Suprapubic skin (tissue), 4 donors: ENCODE measurements at regions not wholly inside any gene's neighbourhood (a gene's known extent, or its start where the extent isn't known, plus 50 kb on each side); places are given as distances from the start of the nearest gene placed in this dataset.

ENCODE experiments used
- POLR2A ChIP-seq, 2 donors: fragments of 450-650 bp; IDR thresholded peaks; one replicate each; pipeline ENCODE4 v1.6.1; 2017; ENCODE audit warnings: antibody characterized with exemption in 2 of 2, mild to moderate bottlenecking in 2 of 2, moderate library complexity in 2 of 2
- POLR2AphosphoS5 ChIP-seq, 3 donors: sonication (generic); formaldehyde crosslinking; IDR thresholded peaks; one replicate each; pipeline ENCODE4 v1.6.1; 2017; ENCODE audit warnings: antibody characterized with exemption in 3 of 3
- TF ChIP-seq, protein P1 (sequence below), 2 donors: fragments of 200-600 bp in 1 of 2; fragments of 450-650 bp in 1 of 2; sonication (generic) in 1 of 2; IDR thresholded peaks; one replicate each; pipeline ENCODE4 v1.5.1; 2016 to 2019; ENCODE audit warnings: antibody characterized with exemption in 2 of 2, mild to moderate bottlenecking in 1 of 2, moderate library complexity in 1 of 2

DNA sequence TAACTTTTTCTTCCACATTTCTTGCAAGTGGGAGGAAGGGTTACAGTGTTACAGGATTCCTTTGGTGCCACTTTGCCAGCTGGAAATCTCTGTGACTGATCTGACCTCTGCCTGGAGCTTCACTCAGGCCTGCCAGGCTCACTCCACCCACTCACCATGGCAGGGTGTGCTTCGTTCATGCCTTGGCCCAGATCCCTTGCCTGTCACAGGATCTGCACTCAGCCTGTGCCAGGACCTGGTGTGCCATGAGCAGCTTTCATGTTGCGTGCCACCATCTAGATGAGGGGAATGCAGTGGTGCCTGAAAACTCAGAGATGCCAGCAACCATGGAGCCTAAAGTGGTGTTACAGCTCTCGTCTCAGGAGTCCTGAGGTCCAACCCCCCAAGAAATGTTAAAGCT lies 2596.4 kb downstream of the PCDH7 start:
- no peak for TF ChIP-seq POLR2A (IDR thresholded peaks at IDR 0.05)
- TF ChIP-seq, protein P1, sequence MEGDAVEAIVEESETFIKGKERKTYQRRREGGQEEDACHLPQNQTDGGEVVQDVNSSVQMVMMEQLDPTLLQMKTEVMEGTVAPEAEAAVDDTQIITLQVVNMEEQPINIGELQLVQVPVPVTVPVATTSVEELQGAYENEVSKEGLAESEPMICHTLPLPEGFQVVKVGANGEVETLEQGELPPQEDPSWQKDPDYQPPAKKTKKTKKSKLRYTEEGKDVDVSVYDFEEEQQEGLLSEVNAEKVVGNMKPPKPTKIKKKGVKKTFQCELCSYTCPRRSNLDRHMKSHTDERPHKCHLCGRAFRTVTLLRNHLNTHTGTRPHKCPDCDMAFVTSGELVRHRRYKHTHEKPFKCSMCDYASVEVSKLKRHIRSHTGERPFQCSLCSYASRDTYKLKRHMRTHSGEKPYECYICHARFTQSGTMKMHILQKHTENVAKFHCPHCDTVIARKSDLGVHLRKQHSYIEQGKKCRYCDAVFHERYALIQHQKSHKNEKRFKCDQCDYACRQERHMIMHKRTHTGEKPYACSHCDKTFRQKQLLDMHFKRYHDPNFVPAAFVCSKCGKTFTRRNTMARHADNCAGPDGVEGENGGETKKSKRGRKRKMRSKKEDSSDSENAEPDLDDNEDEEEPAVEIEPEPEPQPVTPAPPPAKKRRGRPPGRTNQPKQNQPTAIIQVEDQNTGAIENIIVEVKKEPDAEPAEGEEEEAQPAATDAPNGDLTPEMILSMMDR (IDR thresholded peaks at IDR 0.05) = no peak
- TF ChIP-seq POLR2AphosphoS5 (IDR thresholded peaks at IDR 0.05) = no peak
